Heart right ventricle (tissue), 16 donors: ENCODE measurements at regions not wholly inside any gene's neighbourhood (a gene's known extent, or its start where the extent isn't known, plus 50 kb on each side); places are given as distances from the start of the nearest gene placed in this dataset.
"Not testable (repeated sequence)": the region's sequence is repeated elsewhere in the genome, so short reads cannot be mapped to it uniquely, and the experiment has no call there.

Experiments
- ATAC-seq, 8 donors: fragments of 200-7000 bp; cut with Tn5 transposase; one replicate each; pipeline ENCODE4 v1.9.1; 2020; ENCODE audit warnings: mild to moderate bottlenecking in 8 of 8, moderate library complexity in 8 of 8, moderate number of reproducible peaks in 1 of 8
- DNase-seq, 2 donors: peaks; one replicate each; pipeline ENCODE4 v3.0.0-alpha.2; 2020
- H3K27ac ChIP-seq, 10 donors: fragments of 200-600 bp; sonication (generic) in 2 of 10; one replicate each; pipeline versions ENCODE4 v1.5.0 to v1.8.0; 2020 to 2022; ENCODE audit warnings: mild to moderate bottlenecking in 3 of 10
- H3K27me3 ChIP-seq, 7 donors: fragments of 200-600 bp; one replicate each; pipeline ENCODE4 v1.8.0; 2021 to 2022; ENCODE audit warnings: mild to moderate bottlenecking in 2 of 7
- H3K36me3 ChIP-seq, 9 donors: fragments of 200-600 bp; sonication (generic) in 1 of 9; one replicate each; pipeline versions ENCODE4 v1.5.0 to v1.8.0; 2020 to 2022; ENCODE audit warnings: mild to moderate bottlenecking in 2 of 9
- H3K4me1 ChIP-seq, 9 donors: fragments of 200-600 bp; sonication (generic) in 1 of 9; one replicate each; pipeline versions ENCODE4 v1.5.0 to v1.8.0; 2020 to 2022; ENCODE audit warnings: mild to moderate bottlenecking in 4 of 9
- H3K4me3 ChIP-seq, 10 donors: fragments of 200-600 bp; sonication (generic) in 2 of 10; one replicate each; pipeline versions ENCODE4 v1.5.0 to v1.8.0; 2020 to 2022; ENCODE audit warnings: mild to moderate bottlenecking in 7 of 10, moderate library complexity in 2 of 10
- H3K9me3 ChIP-seq, 11 donors: fragments of 200-600 bp in 10 of 11; sonication (generic) in 2 of 11; one replicate each; pipeline versions ENCODE4 v1.5.0 to v1.8.0; 2013 to 2022; ENCODE audit warnings: mild to moderate bottlenecking in 2 of 11, control low read depth in 1 of 11, moderate library complexity in 1 of 11
- CTCF ChIP-seq, 9 donors: fragments of 200-600 bp; sonication (generic) in 2 of 9; IDR thresholded peaks; one replicate each; pipeline versions ENCODE4 v1.5.0 to v1.8.0; 2021 to 2022; ENCODE audit warnings: antibody characterized with exemption in 9 of 9, mild to moderate bottlenecking in 5 of 9, moderate library complexity in 1 of 9
- WGBS, 2 donors: extraction: QIAGEN DNeasy Blood & Tissue Kit; methylation state at CpG; one replicate each; pipeline ENCODE4 v1.1.7; 2013; ENCODE audit warnings: inconsistent platforms in 1 of 2; 5-methylcytosine and 5-hydroxymethylcytosine counted together
- intact Hi-C, 10 donors: fragments of 100-400 bp; cut with DNase I; formaldehyde crosslinking; loops; one replicate each; pipeline versions ENCODE4 v1.11.1 to v1.14.2; 2022
- donor health status: Arrhythmogenic right ventricular cardiomyopathy.
- donor health status: ischemic (EF 13 %, LVEDD 7.1; RV severe dilation, severe dysfunction).
- donor health status: healthy with polysubstance abuse.
- donor health status: DM: no; HTN: yes; CAD: no.
- donor health status: DM: no; HTN: no; CAD: no.
- donor health status: ischemic (EF 25% LVEDD 6.9; RV normal size, moderate dysfunction).
- donor health status: ischemic (EF 25% LVEDD 5.7; RV mildly dilated, moderate dysfunction).
- donor health status: healthy.
- donor health status: DM: yes; HTN: yes; CAD: no.
- donor health status: Ischemic cardiomyopathy.
- donor health status: ischemic (EF 35%, LVEDD 5.7; RV mildly dilated, moderate dysfunction).
- donor health status: nonischemic (EF 11% LVEDD 7.7; RV severe dilation, severe dysfunction).
- donor health status: DM: yes; HTN: yes; CAD: no.
- donor health status: PGD.
- donor health status: ischemic (EF 29% LVEDD 5.4; RV normal size, mild dysfunction).
- donor health status: nonischemic (EF 23%, LVEDD 6.1; RV moderate dilation, normal function).

GRCh38 chr15:70364023-70364422, 266.3 kb upstream of the TLE3 start:
- peaks cover 0 to 36% (median 11%) of the 10 kb centered on the region in 7 donors for H3K27me3 ChIP-seq
- ATAC-seq = not testable (repeated sequence)

DNA sequence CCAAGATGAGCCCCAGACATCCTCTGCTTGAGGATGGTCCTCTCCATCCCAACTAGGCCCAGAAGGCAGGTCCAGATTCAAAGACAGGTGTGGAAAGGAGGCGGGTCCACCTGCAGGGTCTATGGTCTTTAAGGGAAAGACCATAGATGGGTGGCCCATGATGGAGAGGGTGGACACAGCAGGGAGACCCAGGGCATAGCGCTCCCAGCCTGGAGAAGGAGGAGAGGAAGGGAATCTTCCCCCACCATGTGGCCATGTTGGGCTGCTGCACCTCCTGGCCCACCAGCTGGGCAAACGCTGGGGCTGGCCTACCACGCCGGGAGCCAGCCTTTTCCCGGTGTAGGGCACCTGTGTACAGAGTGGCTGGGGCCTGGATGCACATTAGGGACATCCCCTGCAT, 265.2 kb upstream of the TLE3 start:
- DNase-seq = peak in 1 of 2 donors; percentile 32
- WGBS, 2 donors = 34 to 38% methylated on average over 6 of the region's 6 CpGs
- Histone ChIP-seq H3K27me3 (peaks cover 0 to 43% (median 15%) of the 10 kb centered on the region in 7 donors), H3K4me1 (no peaks in the 10 kb centered on the region), H3K36me3 (no peaks in the 10 kb centered on the region), H3K4me3 (no peak overlapping the region), H3K9me3 (peaks cover 0 to 7% (median 0%) of the 10 kb centered on the region in 11 donors), H3K27ac (no peak overlapping the region)
- TF ChIP-seq CTCF (IDR thresholded peaks at IDR 0.05) = peak; percentile 26 to 84 (median 77)
- peak; percentile 38 to 86 (median 78) for ATAC-seq
- intact Hi-C loops = loop anchor here in 7 of 10 donors (5.0 to 10.0 kb wide), 8 partner anchors 258 to 888 kb away; partner anchors contain the start of gene TLE3 (in 2 of the 7)

More at GRCh38 chr15:70364023-70364422, 266.3 kb upstream of the TLE3 start:
- H3K4me1 ChIP-seq, DNase-seq, H3K9me3 ChIP-seq, H3K27ac ChIP-seq, H3K4me3 ChIP-seq, H3K36me3 ChIP-seq: not testable (repeated sequence)
- 92 to 95% methylated on average over 4 of the region's 4 CpGs for WGBS, 2 donors
- intact Hi-C loops = loop anchor here in 7 of 10 donors (5.0 to 10.0 kb wide), 8 partner anchors 259 to 889 kb away; partner anchors contain the start of gene TLE3 (in 2 of the 7)

DNA sequence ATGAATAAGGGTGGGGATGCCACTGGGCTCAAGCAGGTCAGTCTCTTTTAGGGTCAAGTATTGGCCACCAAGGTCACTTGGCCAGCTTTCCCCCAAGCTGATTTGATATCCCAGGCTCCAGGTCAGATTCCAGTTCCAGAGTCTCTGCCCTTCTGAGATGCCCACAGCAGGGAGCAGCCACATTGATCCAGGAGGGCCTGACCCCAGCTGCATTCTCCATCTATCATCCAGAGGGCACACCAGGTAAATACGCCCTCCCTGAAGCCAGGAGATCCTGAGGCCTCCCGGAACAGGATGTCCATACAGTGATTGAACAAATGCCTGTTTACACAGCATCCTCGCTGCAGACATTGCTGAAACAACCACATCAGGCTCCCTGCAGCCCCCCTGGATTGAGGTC, 264.6 kb upstream of the TLE3 start:
- Histone ChIP-seq H3K27ac (no peak overlapping the region), H3K4me3 (no peak overlapping the region), H3K9me3 (peaks cover 0 to 7% (median 0%) of the 10 kb centered on the region in 11 donors), H3K36me3 (no peaks in the 10 kb centered on the region), H3K27me3 (peaks cover 0 to 39% (median 16%) of the 10 kb centered on the region in 7 donors), H3K4me1 (no peaks in the 10 kb centered on the region)
- intact Hi-C loops = loop anchor here in 7 of 10 donors (5.0 to 10.0 kb wide), 8 partner anchors 258 to 888 kb away; partner anchors contain the start of gene TLE3 (in 2 of the 7)
- TF ChIP-seq CTCF (IDR thresholded peaks at IDR 0.05) = no peak
- WGBS, 2 donors = 91 to 95% methylated on average over 3 of the region's 3 CpGs
- no peak for ATAC-seq
- no peak for DNase-seq

DNA sequence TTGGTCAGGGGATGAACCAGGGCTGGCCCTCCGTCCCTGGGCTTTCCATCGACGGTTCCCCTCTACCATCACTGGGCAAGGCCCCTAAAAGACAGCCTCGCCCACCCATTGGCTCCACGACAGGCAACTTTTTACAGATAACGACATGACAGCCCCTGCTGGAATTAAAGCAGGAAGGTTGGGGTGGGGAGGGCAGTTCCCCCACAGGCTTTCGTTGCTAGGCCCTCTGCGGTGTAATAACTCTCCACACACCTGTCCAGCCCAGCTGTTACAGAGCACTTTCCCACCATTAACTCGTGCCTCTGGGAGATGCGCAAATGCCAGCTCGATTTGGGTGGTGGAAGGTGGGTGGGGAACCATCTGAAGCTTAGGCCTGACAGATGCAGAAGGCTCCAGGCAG, 264.2 kb upstream of the TLE3 start:
- ATAC-seq (no peak), DNase-seq (no peak)
- no peak for TF ChIP-seq CTCF (IDR thresholded peaks at IDR 0.05)
- Histone ChIP-seq H3K4me1 (no peaks in the 10 kb centered on the region), H3K27me3 (peaks cover 0 to 38% (median 16%) of the 10 kb centered on the region in 7 donors), H3K36me3 (no peaks in the 10 kb centered on the region), H3K9me3 (peaks cover 0 to 7% (median 0%) of the 10 kb centered on the region in 11 donors), H3K4me3 (no peak overlapping the region), H3K27ac (no peak overlapping the region)
- intact Hi-C loops = loop anchor here in 7 of 10 donors (5.0 to 10.0 kb wide), 8 partner anchors 257 to 887 kb away; partner anchors contain the start of gene TLE3 (in 2 of the 7)
- 96% methylated on average over 11 of the region's 11 CpGs for WGBS, 2 donors

- Histone ChIP-seq H3K27ac (no peak overlapping the region), H3K4me3 (no peak overlapping the region), H3K9me3 (peaks cover 0 to 7% (median 0%) of the 10 kb centered on the region in 11 donors), H3K27me3 (peaks cover 0 to 44% (median 16%) of the 10 kb centered on the region in 7 donors), H3K36me3 (no peaks in the 10 kb centered on the region), H3K4me1 (no peaks in the 10 kb centered on the region)
- TF ChIP-seq CTCF (IDR thresholded peaks at IDR 0.05) = no peak
- no peak for ATAC-seq
- no peak for DNase-seq
- 96 to 97% methylated on average over 2 of the region's 2 CpGs for WGBS, 2 donors
- intact Hi-C loops = loop anchor here in 7 of 10 donors (5.0 to 10.0 kb wide), 8 partner anchors 256 to 886 kb away; partner anchors contain the start of gene TLE3 (in 2 of the 7)
Measured at GRCh38 chr15:70361106-70361505, 263.4 kb upstream of the TLE3 start.
